ENCODE measurements at regions not wholly inside any gene's neighbourhood (a gene's known extent, or its start where the extent isn't known, plus 50 kb on each side); places are given as distances from the start of the nearest gene placed in this dataset.

- TF ChIP-seq CTCF (IDR thresholded peaks at IDR 0.05) = no peak
Observed at GRCh38 chr6:137740091-137740755, 126.8 kb upstream of the TNFAIP3 start.

GRCh38 chr6:137740967-137741761 lies 125.9 kb upstream of the TNFAIP3 start:
- no peak for TF ChIP-seq CTCF (IDR thresholded peaks at IDR 0.05)

- no peak for TF ChIP-seq CTCF (IDR thresholded peaks at IDR 0.05)
Observed at GRCh38 chr6:137743493-137743892, 123.6 kb upstream of the TNFAIP3 start.

DNA sequence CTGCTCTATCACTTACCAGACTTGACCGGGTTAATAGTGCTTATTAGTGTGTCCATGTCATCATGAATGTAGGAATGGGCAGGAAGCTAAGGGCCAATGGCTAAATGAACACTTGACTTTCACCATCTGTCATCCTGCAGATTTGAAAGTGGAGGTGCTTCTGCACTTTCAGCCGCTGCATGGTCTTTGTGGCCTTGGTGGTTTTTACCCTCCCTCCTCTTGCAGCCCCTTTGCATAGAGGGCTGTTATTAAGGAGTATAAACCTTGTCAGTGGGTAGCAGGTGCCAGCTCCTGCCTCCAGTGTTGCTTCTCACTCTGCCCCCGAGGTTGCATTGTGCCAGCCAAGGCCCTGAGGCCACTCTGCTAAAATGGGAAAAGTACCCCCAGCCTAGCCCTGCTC lies 122.2 kb upstream of the TNFAIP3 start:
- no peak for TF ChIP-seq CTCF (IDR thresholded peaks at IDR 0.05)

DNA sequence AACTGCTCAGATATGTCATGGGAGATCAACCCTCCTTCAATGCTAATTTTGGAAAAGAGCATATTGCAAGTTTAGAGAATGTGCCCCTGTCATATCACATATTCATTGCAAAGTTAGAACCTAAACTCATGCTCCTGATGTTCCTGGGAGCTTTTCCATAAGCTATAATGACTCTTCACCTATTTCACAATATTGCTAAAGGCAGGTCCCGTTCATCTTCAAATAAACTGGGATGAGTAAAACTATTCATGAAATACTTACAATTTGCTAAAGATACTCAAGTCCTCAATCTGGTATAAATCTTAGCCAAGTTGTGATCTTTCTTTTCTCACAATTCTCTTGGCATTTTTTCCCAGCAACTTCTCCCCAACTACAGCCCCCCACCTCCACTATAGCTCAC lies 121.7 kb upstream of the TNFAIP3 start:
- TF ChIP-seq CTCF (IDR thresholded peaks at IDR 0.05) = no peak

DNA sequence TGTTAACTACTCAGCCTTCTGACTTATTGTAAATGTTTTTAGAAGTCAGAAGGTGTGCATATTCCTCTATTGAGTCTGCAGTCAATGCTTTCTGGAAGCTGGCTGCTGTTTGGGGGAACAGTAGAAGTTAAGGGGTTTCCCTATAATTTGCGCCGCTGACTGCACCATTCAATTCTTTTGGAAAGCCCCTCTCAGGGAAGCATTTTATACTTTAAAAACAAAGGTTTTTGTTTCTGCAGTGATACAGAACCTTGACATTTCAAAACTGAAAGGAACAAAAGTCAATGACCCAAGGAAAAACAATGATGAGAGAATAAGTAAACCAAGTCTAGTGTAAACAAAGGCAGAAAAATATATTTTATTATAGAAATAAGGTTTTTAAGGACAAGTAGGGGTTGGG lies 120.8 kb upstream of the TNFAIP3 start:
- no peak for TF ChIP-seq CTCF (IDR thresholded peaks at IDR 0.05)

GRCh38 chr6:137749696-137750211 lies 117.3 kb upstream of the TNFAIP3 start:
- no peak for TF ChIP-seq CTCF (IDR thresholded peaks at IDR 0.05)
